ENCODE measurements at regions not wholly inside any gene's neighbourhood (a gene's known extent, or its start where the extent isn't known, plus 50 kb on each side); places are given as distances from the start of the nearest gene placed in this dataset.

- no peak for DNase-seq
Observed at GRCh38 chr11:71356280-71356876, 91.8 kb downstream of the DHCR7 start.

- no peak for DNase-seq
Observed at GRCh38 chr11:71355281-71355680, 92.9 kb downstream of the DHCR7 start.

- no peak for DNase-seq
Observed at GRCh38 chr11:71354394-71355105, 93.6 kb downstream of the DHCR7 start.

GRCh38 chr11:71352748-71353147 is 95.4 kb downstream of the DHCR7 start:
- no peak for DNase-seq

- no peak for DNase-seq
Observed at GRCh38 chr11:71352226-71352625, 96.0 kb downstream of the DHCR7 start.

GRCh38 chr11:71349627-71350026 is 97.2 kb upstream of the SHANK2 start:
- DNase-seq: no peak

GRCh38 chr11:71343828-71344400 is 91.5 kb upstream of the SHANK2 start:
- no peak for DNase-seq

GRCh38 chr11:71342951-71343827 is 90.8 kb upstream of the SHANK2 start:
- peak; percentile 12 for DNase-seq

- no peak for DNase-seq
Observed at GRCh38 chr11:71342116-71342515, 89.7 kb upstream of the SHANK2 start.

GRCh38 chr11:71341596-71341995 is 89.2 kb upstream of the SHANK2 start:
- no peak for DNase-seq

GRCh38 chr11:71341173-71341572 is 88.8 kb upstream of the SHANK2 start:
- no peak for DNase-seq

GRCh38 chr11:71340086-71340606 is 87.8 kb upstream of the SHANK2 start:
- no peak for DNase-seq

- no peak for DNase-seq
Observed at GRCh38 chr11:71339396-71339881, 87.1 kb upstream of the SHANK2 start.

- no peak for DNase-seq
Observed at GRCh38 chr11:71338801-71339395, 86.5 kb upstream of the SHANK2 start.

GRCh38 chr11:71336996-71337754 is 84.8 kb upstream of the SHANK2 start:
- peak; percentile 4 for DNase-seq

GRCh38 chr11:71336176-71336995 is 84.0 kb upstream of the SHANK2 start:
- DNase-seq: no peak

- no peak for DNase-seq
Observed at GRCh38 chr11:71335371-71335770, 83.0 kb upstream of the SHANK2 start.

GRCh38 chr11:71334191-71334590 is 81.8 kb upstream of the SHANK2 start:
- DNase-seq: no peak

GRCh38 chr11:71333473-71333872 is 81.1 kb upstream of the SHANK2 start:
- no peak for DNase-seq

- DNase-seq: no peak
Observed at GRCh38 chr11:71332447-71332846, 80.1 kb upstream of the SHANK2 start.

GRCh38 chr11:71332046-71332445 is 79.7 kb upstream of the SHANK2 start:
- DNase-seq: no peak

Measured in NCI-H2107 (cell line).